WTC11 (cell line): ENCODE measurements at regions not wholly inside any gene's neighbourhood (a gene's known extent, or its start where the extent isn't known, plus 50 kb on each side); places are given as distances from the start of the nearest gene placed in this dataset.

Source experiments
- CTCF ChIP-seq: fragments of 200-600 bp; IDR thresholded peaks from 2 replicates; pipeline ENCODE4 v1.8.0; 2022; ENCODE audit warnings: antibody characterized with exemption
- E2F5 ChIP-seq: sonication (generic); formaldehyde crosslinking; IDR thresholded peaks from 2 replicates; pipeline ENCODE4 v1.8.1; 2022; ENCODE audit warnings: mild to moderate bottlenecking, moderate library complexity, missing genetic modification reagents

GRCh38 chr2:211258646-211259335, 702.4 kb downstream of the CPS1 start:
- TF ChIP-seq E2F5 (CRISPR knock-in tag) (no peak), CTCF (no peak)
